K562 (cell line): ENCODE measurements at regions not wholly inside any gene's neighbourhood (a gene's known extent, or its start where the extent isn't known, plus 50 kb on each side); places are given as distances from the start of the nearest gene placed in this dataset.

ENCODE experiments used
- ATAC-seq: fragments of 200-7000 bp; cut with Tn5 transposase; 3 replicates; pipeline ENCODE4 v1.9.1; 2020; ENCODE audit warnings: moderate library complexity
- BruUV-seq: library from RNA; stranded (reverse); fragments of 400-500 nt; replicated peaks from 2 replicates; lab custom pipeline; 2021; lab: Mats Ljungman, UMichigan
- CTCF ChIA-PET: fragments of 300-600 bp; formaldehyde crosslinking; extraction: SDS; loops from one replicate; lab custom pipeline; 2021; ENCODE audit warnings: low intra/inter-chr PET ratio; lab: Yijun Ruan, JAX
- POLR2A ChIA-PET: fragments of 300-600, 350-650 bp; sonication (Branson Sonifier 250); formaldehyde crosslinking; extraction: SDS; loops from one replicate; lab custom pipeline; 2021; ENCODE audit warnings: antibody characterized with exemption, inconsistent platforms; lab: Yijun Ruan, JAX
- DNase-seq, 4 experiments: peaks; one replicate each; pipeline versions ENCODE4 v3.0.0 to v3.0.0-alpha.2; 2011 to 2018; ENCODE audit warnings: low spot score in 3 of 4, mixed read lengths in 3 of 4; ENCODE audit errors: extremely low read depth in 1 of 4
- FAIRE-seq: peaks from 2 replicates; lab custom pipeline; 2011; peaks lifted over from hg19 to GRCh38; lab: Jason Lieb, UNC
- H2AFZ ChIP-seq: 2 replicates; pipeline ENCODE4 v1.6.0; 2011; ENCODE audit warnings: low read depth, low read length, control low read depth, inconsistent platforms
- H3K27ac ChIP-seq: fragments of 200-600 bp; 3 replicates; pipeline ENCODE4 v1.8.0; 2011; ENCODE audit warnings: low read depth, mild to moderate bottlenecking, control low read depth, inconsistent platforms, low read length, moderate library complexity, mixed read lengths; ENCODE audit errors: extremely low read depth
- H3K27me3 ChIP-seq, 2 experiments: fragments of 300-600 bp in 1 of 2; 2 replicates in 1 of 2; 3 replicates in 1 of 2; pipeline versions ENCODE4 v1.6.0 to v1.8.0; 2011; ENCODE audit warnings: inconsistent platforms in 2 of 2, low read length in 2 of 2, mild to moderate bottlenecking in 1 of 2, mixed read lengths in 1 of 2, moderate library complexity in 1 of 2; ENCODE audit not compliant: control insufficient read depth in 2 of 2, insufficient read depth in 2 of 2
- H3K36me3 ChIP-seq: fragments of 300-600 bp; 3 replicates; pipeline ENCODE4 v1.8.0; 2011; ENCODE audit warnings: mild to moderate bottlenecking, low read length, inconsistent platforms; ENCODE audit not compliant: control insufficient read depth, insufficient read depth
- H3K4me1 ChIP-seq, 2 experiments: fragments of 200-600 bp in 1 of 2; replicated peaks in 1 of 2; 2 replicates in 1 of 2; 3 replicates in 1 of 2; pipeline versions ENCODE4 v1.5.1 to v1.8.0; 2011; ENCODE audit warnings: inconsistent platforms in 2 of 2, low read length in 2 of 2, mild to moderate bottlenecking in 1 of 2, mixed read lengths in 1 of 2, moderate library complexity in 1 of 2; ENCODE audit not compliant: control insufficient read depth in 2 of 2, insufficient read depth in 2 of 2
- H3K4me2 ChIP-seq: 2 replicates; pipeline ENCODE4 v1.6.1; 2011; ENCODE audit warnings: low read length, control low read depth, inconsistent platforms, mixed read lengths; ENCODE audit not compliant: insufficient read depth
- H3K4me3 ChIP-seq: fragments of 200-600 bp; sonication (generic), shearing (Covaris generic); 2 replicates; pipeline ENCODE4 v1.5.1; 2016; ENCODE audit warnings: control low read depth, inconsistent platforms
- H3K79me2 ChIP-seq: fragments of 200-600 bp; 3 replicates; pipeline ENCODE4 v1.8.0; 2011; ENCODE audit warnings: low read length, inconsistent platforms; ENCODE audit not compliant: control insufficient read depth, insufficient read depth
- H3K9ac ChIP-seq, 2 experiments: 2 replicates each; pipeline versions ENCODE4 v1.6.0 to v1.6.1; 2011; ENCODE audit warnings: low read depth in 2 of 2, low read length in 2 of 2, control low read depth in 1 of 2, inconsistent platforms in 1 of 2, mild to moderate bottlenecking in 1 of 2, mixed read lengths in 1 of 2; ENCODE audit not compliant: insufficient read depth in 1 of 2
- H3K9me1 ChIP-seq: one replicate; pipeline ENCODE4 v1.6.0; 2011; ENCODE audit warnings: inconsistent platforms, mild to moderate bottlenecking, low read length, moderate library complexity; ENCODE audit not compliant: control insufficient read depth, insufficient read depth
- H3K9me3 ChIP-seq: replicated peaks from 2 replicates; pipeline ENCODE4 v1.5.1; 2011; ENCODE audit warnings: low read depth, low read length, inconsistent platforms; ENCODE audit not compliant: control insufficient read depth, insufficient read depth
- H4K20me1 ChIP-seq: replicated peaks from 2 replicates; pipeline ENCODE4 v1.6.1; 2011; ENCODE audit warnings: low read length, inconsistent platforms, mixed read lengths; ENCODE audit not compliant: control insufficient read depth, insufficient read depth
- ADNP ChIP-seq: fragments of 200-800 bp; sonication (Bioruptor generic); IDR thresholded peaks from 2 replicates; pipeline ENCODE4 v1.6.1; 2016; ENCODE audit warnings: missing genetic modification characterization, missing compliant biosample characterization
- ARID1B ChIP-seq: fragments of 450-650 bp; IDR thresholded peaks from 2 replicates; pipeline ENCODE4 v1.6.1; 2016; ENCODE audit warnings: antibody characterized with exemption, mild to moderate bottlenecking, inconsistent platforms
- CBFA2T3 ChIP-seq: fragments of 450-650 bp; IDR thresholded peaks from 2 replicates; pipeline ENCODE4 v1.6.1; 2017
- CBX3 ChIP-seq, 2 experiments: IDR thresholded peaks; 1 replicate in 1 of 2; 2 replicates in 1 of 2; pipeline ENCODE4 v1.6.1; 2012; ENCODE audit warnings: inconsistent platforms in 2 of 2, low read length in 2 of 2, borderline replicate concordance in 1 of 2, control low read depth in 1 of 2
- CCNT2 ChIP-seq: IDR thresholded peaks from 2 replicates; pipeline ENCODE4 v1.6.1; 2011; ENCODE audit warnings: borderline replicate concordance, low read depth, mild to moderate bottlenecking, moderate library complexity, mixed read lengths, low read length; ENCODE audit not compliant: insufficient read length; ENCODE audit errors: extremely low read depth
- EP300 ChIP-seq: IDR thresholded peaks from 2 replicates; pipeline ENCODE4 v1.6.1; 2012; ENCODE audit warnings: low read length, improper control_type of control experiment
- HSF4 ChIP-seq: fragments of 250-450 bp; sonication (Bioruptor Pico); IDR thresholded peaks from 2 replicates; pipeline ENCODE4 v2.1.2; 2022; ENCODE audit warnings: mild to moderate bottlenecking, moderate library complexity, borderline replicate concordance
- NCOR1 ChIP-seq: fragments of 450-650 bp; IDR thresholded peaks from 2 replicates; pipeline ENCODE4 v1.6.1; 2016; ENCODE audit warnings: mild to moderate bottlenecking, moderate library complexity
- RBM25 ChIP-seq: fragments of 200-400 bp; formaldehyde crosslinking; IDR thresholded peaks from 2 replicates; pipeline ENCODE4 v1.6.1; 2018; ENCODE audit warnings: low read length, low read depth, moderate library complexity; ENCODE audit not compliant: severe bottlenecking
- SOX6 ChIP-seq: fragments of 450-650 bp; IDR thresholded peaks from 2 replicates; pipeline ENCODE4 v1.6.1; 2014; ENCODE audit warnings: mild to moderate bottlenecking
- SRF ChIP-seq, 2 experiments: fragments of 250-450, 450-650 bp in 1 of 2; sonication (Bioruptor Pico) in 1 of 2; sonication (generic) in 1 of 2; formaldehyde crosslinking; IDR thresholded peaks; 2 replicates each; pipeline versions ENCODE4 v1.5.0 to v1.5.1; 2020 to 2022; ENCODE audit warnings: mild to moderate bottlenecking in 1 of 2, missing genetic modification reagents in 1 of 2
- TAL1 ChIP-seq: fragments of 450-650 bp; IDR thresholded peaks from 2 replicates; pipeline ENCODE4 v1.6.1; 2016; ENCODE audit warnings: mild to moderate bottlenecking
- TCF3 ChIP-seq: sonication (generic); formaldehyde crosslinking; IDR thresholded peaks from 2 replicates; pipeline ENCODE4 v1.4.0; 2020; ENCODE audit warnings: mild to moderate bottlenecking, missing genetic modification reagents
- TEAD4 ChIP-seq, 2 experiments: sonication (generic) in 1 of 2; formaldehyde crosslinking in 1 of 2; IDR thresholded peaks; 2 replicates each; pipeline versions ENCODE4 v1.6.1 to v1.8.0; 2012 to 2022; ENCODE audit warnings: borderline replicate concordance in 1 of 2, inconsistent platforms in 1 of 2, low read length in 1 of 2, mild to moderate bottlenecking in 1 of 2, missing genetic modification reagents in 1 of 2
- ZFP1 ChIP-seq: fragments of 450-650 bp; formaldehyde crosslinking; IDR thresholded peaks from 2 replicates; pipeline ENCODE4 v1.4.0; 2020; ENCODE audit warnings: mild to moderate bottlenecking, mixed read lengths
- ZNF232 ChIP-seq: sonication (generic); formaldehyde crosslinking; IDR thresholded peaks from 2 replicates; pipeline ENCODE4 v1.8.0; 2022; ENCODE audit warnings: mild to moderate bottlenecking, missing genetic modification reagents
- ZNF263 ChIP-seq: sonication (generic); formaldehyde crosslinking; IDR thresholded peaks from 2 replicates; pipeline ENCODE4 v1.8.0; 2022; ENCODE audit warnings: mild to moderate bottlenecking, missing genetic modification reagents, borderline replicate concordance
- ZNF384 ChIP-seq: IDR thresholded peaks from 2 replicates; pipeline ENCODE4 v1.6.1; 2012; ENCODE audit warnings: low read depth, low read length, improper control_type of control experiment
- ZSCAN32 ChIP-seq: fragments of 450-650 bp; formaldehyde crosslinking; IDR thresholded peaks from 2 replicates; pipeline ENCODE4 v1.4.0; 2020; ENCODE audit warnings: mild to moderate bottlenecking, moderate library complexity
- WGBS: fragments of 100-300 bp; shearing (Covaris generic); methylation state at CpG from one replicate; pipeline ENCODE4 v1.1.6; 2016; ENCODE audit warnings: low coverage, mixed read lengths; ENCODE audit not compliant: insufficient coverage; ENCODE audit errors: missing lambda C conversion rate; 5-methylcytosine and 5-hydroxymethylcytosine counted together
- in situ Hi-C: fragments of 300-500 bp; cut with MboI; formaldehyde crosslinking; loops from 4 replicates; pipeline ENCODE4 v1.15.0; 2018; ENCODE audit warnings: inconsistent platforms, mixed read lengths
- intact Hi-C: fragments of 100-400 bp; cut with micrococcal nuclease; formaldehyde crosslinking; loops from 2 replicates; pipeline ENCODE4 v1.14.2; 2022
- TF ChIP-seq, protein P1 (sequence below): sonication (generic); formaldehyde crosslinking; IDR thresholded peaks from 2 replicates; pipeline ENCODE4 v1.8.1; 2023; ENCODE audit warnings: mild to moderate bottlenecking, missing genetic modification reagents, moderate library complexity

GRCh38 chr6:15080895-15081294 lies 165.0 kb upstream of the JARID2 start:
- no peak overlapping the region for H3K4me3 ChIP-seq
- DNase-seq (peak in 2 of 4 experiments; percentile 66 to 76), FAIRE-seq (peak; percentile 37), ATAC-seq (peak; percentile 40)
- peak overlapping the region; percentile 20; the same call in 1 of the 2 replicates for H3K4me2 ChIP-seq
- peaks cover 44 to 49% of the 10 kb centered on the region in 2 experiments for H3K4me1 ChIP-seq
- H3K79me2 ChIP-seq, result peaks cover 14% of the 10 kb centered on the region
- BruUV-seq, result no TSS peak
- H3K9ac ChIP-seq, result peak overlapping the region; percentile 7 to 11; a peak in 1 of 4 replicates
- no peaks in the 10 kb centered on the region for H4K20me1 ChIP-seq
- peak overlapping the region; percentile 59 for H3K27ac ChIP-seq
- H2AFZ ChIP-seq, result no peak overlapping the region
- no peaks in the 10 kb centered on the region for H3K9me1 ChIP-seq
- no peaks in the 10 kb centered on the region for H3K27me3 ChIP-seq
- CTCF ChIA-PET, result no interaction called here
- TF ChIP-seq ARID1B (peak; percentile 32), TAL1 (peak; percentile 33; the same call in 1 of the 2 replicates), CBX3 (IDR thresholded peaks at IDR 0.05; ENCODE audit: borderline replicate concordance in 1 of 2, low read length in 2 of 2) (0 out of 3 replicates have a peak, but pooled peaks of 1 of the 2 experiments have one; percentile 19), ZNF384 (peak; percentile 77; the same call in 1 of the 2 replicates), CBFA2T3 (peak; percentile 29; the same call in 1 of the 2 replicates), TEAD4 (IDR thresholded peaks at IDR 0.05; ENCODE audit: low read length) (0 out of 2 replicates have a peak, but pooled peaks have one; percentile 24), TEAD4 (CRISPR knock-in tag; IDR thresholded peaks at IDR 0.05; ENCODE audit: borderline replicate concordance) (no peak), TCF3 (CRISPR knock-in tag) (peak; percentile 55; the same call in 1 of the 2 replicates), ZSCAN32 (CRISPR knock-in tag) (no peak), ZFP1 (CRISPR knock-in tag) (no peak), SRF (CRISPR knock-in tag; IDR thresholded peaks at IDR 0.05) (no peak), CCNT2 (peak; percentile 63), SOX6 (peak; percentile 45; the same call in 1 of the 2 replicates), ZNF263 (CRISPR knock-in tag) (peak; percentile 88), ZNF232 (CRISPR knock-in tag) (no peak), ADNP (tag) (0 out of 2 replicates have a peak, but pooled peaks have one; percentile 15), EP300 (peak; percentile 58; the same call in 1 of the 2 replicates), HSF4 (CRISPR knock-in tag) (0 out of 2 replicates have a peak, but pooled peaks have one; percentile 11), NCOR1 (peak; percentile 47; the same call in 1 of the 2 replicates), RBM25 (peak; percentile 27)
- TF ChIP-seq, protein P1, sequence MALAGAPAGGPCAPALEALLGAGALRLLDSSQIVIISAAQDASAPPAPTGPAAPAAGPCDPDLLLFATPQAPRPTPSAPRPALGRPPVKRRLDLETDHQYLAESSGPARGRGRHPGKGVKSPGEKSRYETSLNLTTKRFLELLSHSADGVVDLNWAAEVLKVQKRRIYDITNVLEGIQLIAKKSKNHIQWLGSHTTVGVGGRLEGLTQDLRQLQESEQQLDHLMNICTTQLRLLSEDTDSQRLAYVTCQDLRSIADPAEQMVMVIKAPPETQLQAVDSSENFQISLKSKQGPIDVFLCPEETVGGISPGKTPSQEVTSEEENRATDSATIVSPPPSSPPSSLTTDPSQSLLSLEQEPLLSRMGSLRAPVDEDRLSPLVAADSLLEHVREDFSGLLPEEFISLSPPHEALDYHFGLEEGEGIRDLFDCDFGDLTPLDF (CRISPR knock-in tag), result 0 out of 2 replicates have a peak, but pooled peaks have one; percentile 48
- intact Hi-C loops (loop anchor here (10.0 kb wide), 2 partner anchors 216 to 346 kb away; no protein-coding TSS in a partner anchor), in situ Hi-C loops (no loop called here)
- peaks cover 24% of the 10 kb centered on the region; the same call in 2 of the 3 replicates for H3K36me3 ChIP-seq
- no peaks in the 10 kb centered on the region for H3K9me3 ChIP-seq
- WGBS, result 0% methylated on average over 1 of the region's 1 CpG
- POLR2A ChIA-PET, result interaction anchor here (0.6 kb wide), 1 partner anchor 810 kb away, joined by 4 read pairs; no protein-coding TSS in a partner anchor
